Effector memory CD8-positive, alpha-beta T cell (primary cell): ENCODE measurements at regions not wholly inside any gene's neighbourhood (a gene's known extent, or its start where the extent isn't known, plus 50 kb on each side); places are given as distances from the start of the nearest gene placed in this dataset.

Experiments used
- ATAC-seq: fragments of 150-1000 bp; cut with Tn5 transposase; replicated peaks from 2 replicates; pipeline ENCODE4 v1.10.0; 2021; ENCODE audit warnings: mild to moderate bottlenecking, moderate library complexity
- DNase-seq, 3 experiments: peaks; one replicate each; pipeline ENCODE4 v3.0.0; 2021
- H3K27ac Mint-ChIP-seq, 2 donors: one replicate each; pipeline ENCODE4 v1.8.0; 2022; ENCODE audit warnings: mild to moderate bottlenecking in 2 of 2, mixed read lengths in 2 of 2, moderate library complexity in 2 of 2
- H3K27me3 Mint-ChIP-seq, 2 donors: one replicate each; pipeline ENCODE4 v1.8.0; 2022; ENCODE audit warnings: mixed read lengths in 2 of 2
- H3K36me3 Mint-ChIP-seq: one replicate; pipeline ENCODE4 v1.8.0; 2022; ENCODE audit warnings: mild to moderate bottlenecking, moderate library complexity, mixed read lengths; ENCODE audit not compliant: insufficient read depth
- H3K4me1 Mint-ChIP-seq, 2 donors: one replicate each; pipeline ENCODE4 v1.8.0; 2022; ENCODE audit warnings: low read depth in 2 of 2, mixed read lengths in 2 of 2
- H3K4me3 Mint-ChIP-seq, 2 donors: one replicate each; pipeline ENCODE4 v1.8.0; 2022; ENCODE audit warnings: mild to moderate bottlenecking in 2 of 2, mixed read lengths in 2 of 2, moderate library complexity in 2 of 2
- H3K9me3 Mint-ChIP-seq, 2 donors: one replicate each; pipeline ENCODE4 v1.8.0; 2022; ENCODE audit warnings: mixed read lengths in 2 of 2

- Mint-ChIP-seq H3K36me3 (no peaks in the 10 kb centered on the region), H3K4me3 (no peak overlapping the region), H3K9me3 (peaks cover 0 to 2% of the 10 kb centered on the region in 2 donors), H3K27ac (no peak overlapping the region), H3K4me1 (no peaks in the 10 kb centered on the region), H3K27me3 (peaks cover 45 to 71% of the 10 kb centered on the region in 2 donors)
- ATAC-seq (no peak), DNase-seq (no peak)
Observed at GRCh38 chr1:182003953-182004586, 57.4 kb downstream of the ZNF648 start.

- Mint-ChIP-seq H3K4me1 (no peaks in the 10 kb centered on the region), H3K4me3 (no peak overlapping the region), H3K9me3 (peaks cover 0 to 2% of the 10 kb centered on the region in 2 donors), H3K27ac (no peak overlapping the region), H3K36me3 (no peaks in the 10 kb centered on the region), H3K27me3 (peaks cover 39 to 62% of the 10 kb centered on the region in 2 donors)
- DNase-seq (no peak), ATAC-seq (no peak)
Observed at GRCh38 chr1:182003025-182003725, 58.3 kb downstream of the ZNF648 start.

GRCh38 chr1:182002570-182002969 lies 58.9 kb downstream of the ZNF648 start:
- no peak overlapping the region for H3K27ac Mint-ChIP-seq
- no peak for DNase-seq
- H3K4me1 Mint-ChIP-seq = no peaks in the 10 kb centered on the region
- no peaks in the 10 kb centered on the region for H3K36me3 Mint-ChIP-seq
- peaks cover 0 to 2% of the 10 kb centered on the region in 2 donors for H3K9me3 Mint-ChIP-seq
- no peak overlapping the region for H3K4me3 Mint-ChIP-seq
- peaks cover 38 to 56% of the 10 kb centered on the region in 2 donors for H3K27me3 Mint-ChIP-seq
- ATAC-seq = no peak

GRCh38 chr1:181998858-181999257 lies 62.7 kb downstream of the ZNF648 start:
- peaks cover 31 to 33% of the 10 kb centered on the region in 2 donors for H3K27me3 Mint-ChIP-seq
- H3K9me3 Mint-ChIP-seq = no peaks in the 10 kb centered on the region
- H3K36me3 Mint-ChIP-seq = no peaks in the 10 kb centered on the region
- no peaks in the 10 kb centered on the region for H3K4me1 Mint-ChIP-seq
- DNase-seq (no peak), ATAC-seq (no peak)
- H3K4me3 Mint-ChIP-seq = no peak overlapping the region
- H3K27ac Mint-ChIP-seq = no peak overlapping the region

- no peak for ATAC-seq
Observed at GRCh38 chr1:181992072-181992471, 69.4 kb downstream of the ZNF648 start.

GRCh38 chr1:181990728-181991127 lies 70.8 kb downstream of the ZNF648 start:
- H3K9me3 Mint-ChIP-seq = no peaks in the 10 kb centered on the region
- no peak for ATAC-seq
- H3K4me1 Mint-ChIP-seq = no peaks in the 10 kb centered on the region

More at GRCh38 chr1:181992072-181992471, 69.4 kb downstream of the ZNF648 start:
- DNase-seq = no peak
- Mint-ChIP-seq H3K9me3 (no peaks in the 10 kb centered on the region), H3K36me3 (no peaks in the 10 kb centered on the region), H3K27ac (no peak overlapping the region), H3K4me1 (no peaks in the 10 kb centered on the region), H3K27me3 (peaks cover 4 to 5% of the 10 kb centered on the region in 2 donors), H3K4me3 (no peak overlapping the region)

GRCh38 chr1:181989261-181989920 lies 72.1 kb downstream of the ZNF648 start:
- Mint-ChIP-seq H3K4me3 (no peak overlapping the region), H3K27ac (no peak overlapping the region), H3K4me1 (no peaks in the 10 kb centered on the region), H3K36me3 (no peaks in the 10 kb centered on the region), H3K27me3 (peaks cover 30 to 31% of the 10 kb centered on the region in 2 donors), H3K9me3 (no peaks in the 10 kb centered on the region)
- DNase-seq (no peak), ATAC-seq (no peak)

More at GRCh38 chr1:181990728-181991127, 70.8 kb downstream of the ZNF648 start:
- H3K36me3 Mint-ChIP-seq = no peaks in the 10 kb centered on the region
- no peak for DNase-seq
- peaks cover 17 to 18% of the 10 kb centered on the region in 2 donors for H3K27me3 Mint-ChIP-seq
- H3K4me3 Mint-ChIP-seq = no peak overlapping the region
- no peak overlapping the region for H3K27ac Mint-ChIP-seq

GRCh38 chr1:181987996-181988395 lies 73.5 kb downstream of the ZNF648 start:
- Mint-ChIP-seq H3K27ac (no peak overlapping the region), H3K36me3 (no peaks in the 10 kb centered on the region), H3K27me3 (peaks cover 31 to 36% of the 10 kb centered on the region in 2 donors), H3K9me3 (no peaks in the 10 kb centered on the region), H3K4me1 (no peaks in the 10 kb centered on the region), H3K4me3 (no peak overlapping the region)
- DNase-seq = no peak
- no peak for ATAC-seq

- ATAC-seq (no peak), DNase-seq (no peak)
- H3K27ac Mint-ChIP-seq = no peak overlapping the region
- H3K36me3 Mint-ChIP-seq = no peaks in the 10 kb centered on the region
- H3K4me3 Mint-ChIP-seq = no peak overlapping the region
- H3K27me3 Mint-ChIP-seq = peaks cover 31 to 36% of the 10 kb centered on the region in 2 donors
- no peaks in the 10 kb centered on the region for H3K9me3 Mint-ChIP-seq
- no peaks in the 10 kb centered on the region for H3K4me1 Mint-ChIP-seq
Observed at GRCh38 chr1:181987334-181987895, 74.1 kb downstream of the ZNF648 start.

- Mint-ChIP-seq H3K9me3 (no peaks in the 10 kb centered on the region), H3K27me3 (peaks cover 31 to 36% of the 10 kb centered on the region in 2 donors), H3K36me3 (no peaks in the 10 kb centered on the region), H3K4me3 (no peak overlapping the region), H3K4me1 (no peaks in the 10 kb centered on the region), H3K27ac (no peak overlapping the region)
- ATAC-seq (no peak), DNase-seq (no peak)
Observed at GRCh38 chr1:181986907-181987305, 74.6 kb downstream of the ZNF648 start.

GRCh38 chr1:181985936-181986906 lies 75.3 kb downstream of the ZNF648 start:
- Mint-ChIP-seq H3K9me3 (no peaks in the 10 kb centered on the region), H3K27ac (no peak overlapping the region), H3K36me3 (no peaks in the 10 kb centered on the region), H3K4me3 (no peak overlapping the region), H3K27me3 (peaks cover 31 to 36% of the 10 kb centered on the region in 2 donors), H3K4me1 (no peaks in the 10 kb centered on the region)
- DNase-seq (no peak), ATAC-seq (no peak)

- ATAC-seq = no peak
- DNase-seq = no peak
- no peak overlapping the region for H3K4me3 Mint-ChIP-seq
- peaks cover 31 to 36% of the 10 kb centered on the region in 2 donors for H3K27me3 Mint-ChIP-seq
- H3K36me3 Mint-ChIP-seq = no peaks in the 10 kb centered on the region
- no peaks in the 10 kb centered on the region for H3K4me1 Mint-ChIP-seq
- no peak overlapping the region for H3K27ac Mint-ChIP-seq
- H3K9me3 Mint-ChIP-seq = no peaks in the 10 kb centered on the region
Observed at GRCh38 chr1:181985281-181985680, 76.2 kb downstream of the ZNF648 start.

- no peak for DNase-seq
- H3K4me1 Mint-ChIP-seq = no peaks in the 10 kb centered on the region
Observed at GRCh38 chr1:181984006-181984405, 77.5 kb downstream of the ZNF648 start.

More at GRCh38 chr1:181984006-181984405, 77.5 kb downstream of the ZNF648 start:
- peaks cover 31 to 36% of the 10 kb centered on the region in 2 donors for H3K27me3 Mint-ChIP-seq
- no peaks in the 10 kb centered on the region for H3K9me3 Mint-ChIP-seq
- no peak overlapping the region for H3K4me3 Mint-ChIP-seq
- ATAC-seq = no peak
- H3K27ac Mint-ChIP-seq = no peak overlapping the region
- no peaks in the 10 kb centered on the region for H3K36me3 Mint-ChIP-seq
